ENCODE measurements at regions not wholly inside any gene's neighbourhood (a gene's known extent, or its start where the extent isn't known, plus 50 kb on each side); places are given as distances from the start of the nearest gene placed in this dataset.

- TF ChIP-seq SMC3 (IDR thresholded peaks at IDR 0.05) (no peak), CTCF (IDR thresholded peaks at IDR 0.05) (no peak), PBX3 (IDR thresholded peaks at IDR 0.05) (no peak), EP300 (IDR thresholded peaks at IDR 0.05) (no peak), ESRRA (IDR thresholded peaks at IDR 0.05; ENCODE audit: borderline replicate concordance, low read length) (no peak), RAD21 (conservative IDR thresholded peaks at IDR 0.05 in 1 of 2, IDR thresholded peaks at IDR 0.05 in 1 of 2) (no peak), CEBPB (IDR thresholded peaks at IDR 0.05) (no peak), GATA3 (IDR thresholded peaks at IDR 0.05; ENCODE audit: borderline replicate concordance) (no peak), JUN (IDR thresholded peaks at IDR 0.05) (no peak)
Observed at GRCh38 chr4:111864066-111864465, 281.2 kb upstream of the FAM241A start.
